ENCODE measurements at regions not wholly inside any gene's neighbourhood (a gene's known extent, or its start where the extent isn't known, plus 50 kb on each side); places are given as distances from the start of the nearest gene placed in this dataset.

GRCh38 chr20:57867807-57868206 is 158.0 kb upstream of the PMEPA1 start:
- DNase-seq: no peak

- no peak for DNase-seq
Observed at GRCh38 chr20:57867181-57867803, 157.5 kb upstream of the PMEPA1 start.

GRCh38 chr20:57866250-57867106 is 156.7 kb upstream of the PMEPA1 start:
- DNase-seq: no peak

GRCh38 chr20:57865266-57865665 is 155.5 kb upstream of the PMEPA1 start:
- DNase-seq: no peak

- DNase-seq: no peak
Observed at GRCh38 chr20:57860576-57860975, 150.8 kb upstream of the PMEPA1 start.

GRCh38 chr20:57857969-57858368 is 148.2 kb upstream of the PMEPA1 start:
- DNase-seq: no peak

GRCh38 chr20:57857118-57857517 is 147.3 kb upstream of the PMEPA1 start:
- DNase-seq: no peak

- no peak for DNase-seq
Observed at GRCh38 chr20:57856658-57857057, 146.8 kb upstream of the PMEPA1 start.

- no peak for DNase-seq
Observed at GRCh38 chr20:57851796-57852195, 142.0 kb upstream of the PMEPA1 start.

- no peak for DNase-seq
Observed at GRCh38 chr20:57851025-57851682, 141.3 kb upstream of the PMEPA1 start.

- no peak for DNase-seq
Observed at GRCh38 chr20:57849521-57850215, 139.9 kb upstream of the PMEPA1 start.

GRCh38 chr20:57849121-57849520 is 139.3 kb upstream of the PMEPA1 start:
- no peak for DNase-seq

- no peak for DNase-seq
Observed at GRCh38 chr20:57848282-57848681, 138.5 kb upstream of the PMEPA1 start.

GRCh38 chr20:57847104-57847503 is 137.3 kb upstream of the PMEPA1 start:
- no peak for DNase-seq

GRCh38 chr20:57844626-57845596 is 135.1 kb upstream of the PMEPA1 start:
- DNase-seq: no peak

GRCh38 chr20:57843941-57844625 is 134.3 kb upstream of the PMEPA1 start:
- no peak for DNase-seq

- DNase-seq: no peak
Observed at GRCh38 chr20:57842720-57843119, 132.9 kb upstream of the PMEPA1 start.

GRCh38 chr20:57841297-57841866 is 131.6 kb upstream of the PMEPA1 start:
- no peak for DNase-seq

GRCh38 chr20:57840504-57841296 is 130.9 kb upstream of the PMEPA1 start:
- no peak for DNase-seq

- DNase-seq: no peak
Observed at GRCh38 chr20:57840066-57840465, 130.3 kb upstream of the PMEPA1 start.
